ENCODE measurements at regions not wholly inside any gene's neighbourhood (a gene's known extent, or its start where the extent isn't known, plus 50 kb on each side); places are given as distances from the start of the nearest gene placed in this dataset.

- TF ChIP-seq EZH2 (IDR thresholded peaks at IDR 0.05) (no peak), POLR2AphosphoS5 (IDR thresholded peaks at IDR 0.05; ENCODE audit: borderline replicate concordance, low read depth, low read length) (no peak)
Observed at GRCh38 chr7:81871606-81872265, 101.9 kb upstream of the HGF start.

Measured in SK-N-MC (cell line).